ENCODE measurements at regions not wholly inside any gene's neighbourhood (a gene's known extent, or its start where the extent isn't known, plus 50 kb on each side); places are given as distances from the start of the nearest gene placed in this dataset.
A peak's percentile ranks its signal among the peaks of the same experiment; 100 is the strongest.
"Not testable (repeated sequence)": the region's sequence is repeated elsewhere in the genome, so short reads cannot be mapped to it uniquely, and the experiment has no call there.

DNA sequence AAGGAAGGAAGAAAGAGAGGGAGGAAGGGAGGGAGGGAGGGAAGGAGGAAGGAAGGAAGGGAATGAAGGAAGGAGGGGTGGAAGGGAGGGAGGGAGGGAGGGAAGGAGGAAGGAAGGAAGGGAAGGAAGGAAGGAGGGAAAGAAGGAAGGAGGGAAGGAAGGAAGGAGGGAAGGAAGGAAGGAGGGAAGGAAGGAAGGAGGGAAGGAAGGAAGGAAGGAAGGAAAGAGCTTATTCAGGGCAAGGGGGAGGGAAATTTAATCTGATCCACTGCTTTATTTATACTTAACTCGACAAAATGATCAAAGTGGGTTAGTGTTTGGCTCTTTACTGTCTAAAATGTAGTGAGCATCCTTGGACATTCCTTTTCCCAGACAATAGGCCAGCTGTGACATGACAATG lies 985.2 kb upstream of the FANCL start:
- not testable (repeated sequence) for DNase-seq

DNA sequence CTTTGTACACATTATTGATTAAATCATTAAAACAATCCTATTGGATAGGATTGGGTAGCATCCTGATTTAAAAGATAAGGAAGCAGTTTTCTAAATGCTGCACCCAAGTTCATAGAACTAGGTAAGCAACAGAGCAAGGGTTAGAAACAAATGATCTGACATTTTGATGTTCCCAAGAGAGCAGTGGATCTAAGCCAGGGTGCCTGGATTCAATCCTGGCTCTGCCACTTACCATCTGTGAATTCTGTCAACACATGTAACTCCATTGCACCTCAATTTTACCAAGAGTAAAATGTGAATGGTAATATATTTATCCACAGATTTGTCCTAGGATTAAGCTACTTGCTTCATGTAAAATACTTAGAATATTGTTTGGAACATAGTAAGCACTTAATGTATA lies 982.6 kb upstream of the FANCL start:
- DNase-seq: no peak

DNA sequence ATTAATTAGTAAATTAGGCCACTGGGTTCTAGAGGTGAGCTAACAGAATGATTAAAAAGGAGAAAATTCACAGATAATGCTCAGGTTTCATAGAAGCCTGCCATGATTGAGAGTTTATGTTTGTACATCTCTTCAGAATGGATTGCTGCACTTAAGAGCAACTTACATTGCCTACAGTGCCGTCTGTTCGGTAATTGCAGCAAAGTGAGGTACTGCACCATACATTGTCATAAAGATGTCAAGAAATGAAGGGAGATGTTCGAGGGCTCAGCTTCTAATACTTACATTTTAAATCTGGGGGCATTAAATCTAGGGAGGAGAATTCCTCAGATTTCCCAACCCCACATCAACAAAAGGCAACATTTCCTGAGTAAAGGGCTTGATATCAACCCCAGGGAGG lies 976.2 kb upstream of the FANCL start:
- no peak for DNase-seq

DNA sequence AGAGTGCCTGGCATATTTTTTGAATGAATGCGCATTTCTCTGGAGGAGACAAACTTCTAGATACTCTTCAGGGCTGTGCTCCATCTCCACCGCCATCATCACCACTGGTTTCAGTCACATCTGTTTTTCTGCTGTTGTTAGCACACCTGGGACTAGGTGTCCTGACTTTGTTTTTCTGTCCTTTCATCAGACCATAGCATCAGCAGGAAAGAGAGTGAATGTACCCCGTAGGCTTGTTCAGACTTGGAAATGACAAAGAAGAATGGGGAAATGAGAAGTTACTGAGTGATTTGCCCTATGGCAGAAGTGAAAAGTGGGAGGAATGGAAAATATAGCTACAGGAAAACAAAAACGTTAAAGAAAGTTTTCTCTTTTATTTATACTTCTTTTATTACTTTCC lies 965.2 kb upstream of the FANCL start:
- DNase-seq: no peak

DNA sequence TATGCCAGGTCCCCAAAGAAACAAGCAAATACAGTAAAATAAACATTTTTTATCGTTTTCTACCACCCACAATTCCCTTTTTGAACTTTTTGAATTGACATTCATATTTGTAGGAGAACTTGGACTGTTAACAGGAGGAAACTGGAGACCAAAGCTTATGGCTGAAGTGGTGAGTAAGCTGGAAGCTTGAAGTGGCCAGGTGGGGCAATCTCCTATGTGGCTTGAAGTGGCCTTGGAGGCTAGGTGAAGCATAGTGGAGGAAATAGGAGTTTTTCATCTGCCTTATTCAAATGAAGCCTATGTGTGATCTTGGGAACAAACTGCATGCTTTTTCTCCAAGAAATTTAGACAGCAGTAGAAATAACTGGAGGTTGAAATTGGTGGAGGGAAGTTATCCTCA lies 962.9 kb upstream of the FANCL start:
- no peak for DNase-seq

DNA sequence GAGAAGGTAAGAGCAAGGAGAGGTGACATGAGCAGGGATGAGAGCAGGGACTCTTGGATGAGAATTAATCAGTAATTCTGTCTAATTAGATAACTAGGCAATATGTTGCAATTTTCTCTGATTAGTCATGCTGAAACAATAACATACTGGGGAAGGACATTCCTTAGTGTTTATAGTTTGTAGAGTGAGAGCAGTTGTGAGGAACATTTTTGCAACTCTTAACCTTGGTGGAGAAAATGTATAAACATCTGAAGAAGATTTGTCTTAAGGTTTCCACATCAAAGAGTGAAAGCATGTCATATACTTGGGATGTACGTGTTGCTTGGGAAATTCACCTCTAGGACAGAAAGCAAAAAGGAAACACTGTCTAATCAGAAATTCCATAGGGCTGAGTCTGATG lies 955.4 kb upstream of the FANCL start:
- no peak for DNase-seq

DNA sequence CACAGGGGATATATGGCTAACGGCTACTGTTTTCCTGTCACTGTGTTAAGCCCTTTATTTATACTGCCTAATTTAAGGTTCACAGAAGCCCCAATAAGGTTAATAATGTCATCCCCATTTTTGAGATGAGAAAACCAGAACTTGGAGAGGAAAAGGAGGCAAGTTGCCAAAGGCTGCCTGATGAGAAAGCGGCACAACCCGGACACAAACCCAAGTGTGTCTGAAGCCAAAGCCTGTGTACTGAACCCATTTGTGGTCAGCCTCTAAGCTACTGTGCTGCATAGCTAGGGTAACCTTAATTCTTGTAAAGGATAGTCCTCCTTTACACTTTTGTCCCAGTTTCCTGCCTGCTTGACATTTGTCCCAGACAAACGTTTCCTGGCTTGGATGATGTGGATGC lies 954.7 kb upstream of the FANCL start:
- DNase-seq: no peak

DNA sequence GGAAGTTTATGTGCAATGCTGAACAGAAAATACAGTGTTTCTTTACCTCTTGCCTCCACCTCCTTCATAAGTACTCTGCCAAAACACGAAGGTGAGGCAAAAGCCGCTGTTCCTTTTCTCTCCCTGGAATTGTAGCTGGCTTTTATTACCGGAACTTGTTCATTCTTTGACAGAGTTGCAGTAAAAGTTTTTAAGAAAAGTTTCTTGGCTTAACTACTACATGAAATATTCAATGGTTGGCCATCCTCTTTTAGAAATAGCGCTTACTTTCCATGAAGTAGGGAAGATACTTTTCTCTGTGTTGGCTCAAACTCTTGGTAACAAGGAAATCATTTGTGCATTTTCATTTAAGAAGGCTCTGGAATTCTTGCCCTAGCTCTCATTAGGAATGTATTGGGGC lies 950.7 kb upstream of the FANCL start:
- DNase-seq: peak; percentile 35

DNA sequence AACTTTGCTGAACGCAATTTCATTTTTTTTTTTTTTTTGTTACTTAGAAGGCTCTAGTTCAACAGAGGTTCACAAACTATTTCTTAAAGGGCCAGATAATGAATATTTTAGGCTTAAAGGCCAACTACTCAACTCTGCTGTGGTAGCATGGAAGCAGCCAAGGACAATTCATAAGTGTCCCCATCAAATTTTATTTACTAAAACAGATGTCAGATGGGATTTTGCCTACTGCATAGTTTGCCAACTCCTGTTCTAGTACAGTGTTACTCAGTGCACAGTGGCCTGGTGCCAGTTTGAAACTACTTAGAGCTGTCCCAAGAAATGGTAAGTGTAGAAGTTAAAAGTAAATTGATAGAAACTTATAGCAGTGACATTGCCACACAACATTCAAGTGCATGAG lies 949.4 kb upstream of the FANCL start:
- no peak for DNase-seq

DNA sequence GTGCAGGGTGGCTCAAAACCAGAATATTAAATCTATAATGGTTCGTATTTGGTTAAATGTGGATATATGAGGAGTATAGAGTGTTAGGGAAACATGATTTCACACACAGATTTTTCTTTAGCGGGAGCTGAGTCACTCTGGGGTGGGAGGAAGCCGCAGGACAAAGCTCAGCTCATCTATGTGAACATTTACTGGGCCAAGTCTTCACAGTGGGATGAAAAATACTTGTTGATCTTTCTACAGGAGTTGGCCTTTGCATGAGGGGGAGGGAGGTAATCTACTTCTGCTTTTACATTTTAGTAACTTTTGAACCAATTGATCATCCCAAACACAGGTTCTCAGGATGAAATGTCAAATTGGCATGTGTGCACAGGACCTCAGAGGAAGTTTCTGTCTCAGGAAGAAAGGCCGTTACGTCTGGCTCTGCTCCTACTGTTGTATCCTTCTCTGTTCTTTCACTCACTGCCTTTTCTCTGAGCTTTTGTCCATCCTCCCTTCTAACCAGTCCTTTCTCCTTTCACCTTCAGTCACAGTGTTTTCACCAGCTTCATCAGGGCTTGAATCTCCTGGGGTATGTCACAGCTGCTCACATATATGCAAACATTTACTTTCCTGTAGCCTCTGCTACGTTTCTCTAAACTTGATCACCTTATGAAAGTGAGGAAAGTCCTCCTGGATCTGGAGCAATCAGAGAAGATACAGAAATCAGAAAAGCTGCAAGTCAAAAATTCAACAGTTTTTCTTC lies 943.3 kb upstream of the FANCL start:
- peak; percentile 41 for DNase-seq

DNA sequence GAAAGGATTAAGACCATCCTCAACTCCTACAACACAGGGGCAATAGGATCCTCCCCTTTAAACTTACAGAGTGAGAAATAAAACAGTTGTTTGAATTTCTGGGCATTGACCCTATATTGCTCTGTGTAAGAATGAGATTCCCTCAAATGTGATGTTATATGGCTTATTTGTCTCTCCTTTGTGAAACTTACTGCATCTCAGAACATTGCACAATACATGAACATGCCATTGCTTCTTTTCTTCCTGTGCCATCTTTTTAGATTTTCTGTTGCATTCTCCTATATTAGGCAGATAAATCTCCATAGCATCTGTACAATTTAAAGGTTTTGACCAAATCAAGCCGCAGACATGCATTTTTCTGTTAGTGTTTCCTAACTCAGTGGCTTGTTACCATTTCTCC lies 941.9 kb upstream of the FANCL start:
- DNase-seq: no peak

DNA sequence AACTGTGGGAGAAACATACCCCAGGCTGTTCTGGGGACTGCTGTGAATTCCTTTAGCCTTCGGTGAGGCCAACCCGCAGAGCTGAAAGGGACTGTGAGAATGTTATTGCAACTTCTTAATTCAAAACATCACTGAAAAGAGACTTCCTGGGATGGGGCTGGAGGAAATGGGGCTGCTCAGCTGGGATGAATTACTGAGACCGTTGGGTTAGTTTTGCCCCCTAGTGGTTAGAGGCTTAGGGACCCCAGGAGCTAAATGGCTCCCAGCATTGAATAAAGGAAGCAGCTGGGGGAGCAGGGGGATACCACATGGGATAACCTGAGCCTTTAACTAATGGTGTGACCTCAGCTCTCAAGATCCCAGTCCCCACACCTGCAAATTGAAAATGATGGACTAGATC lies 941.1 kb upstream of the FANCL start:
- DNase-seq: no peak

DNA sequence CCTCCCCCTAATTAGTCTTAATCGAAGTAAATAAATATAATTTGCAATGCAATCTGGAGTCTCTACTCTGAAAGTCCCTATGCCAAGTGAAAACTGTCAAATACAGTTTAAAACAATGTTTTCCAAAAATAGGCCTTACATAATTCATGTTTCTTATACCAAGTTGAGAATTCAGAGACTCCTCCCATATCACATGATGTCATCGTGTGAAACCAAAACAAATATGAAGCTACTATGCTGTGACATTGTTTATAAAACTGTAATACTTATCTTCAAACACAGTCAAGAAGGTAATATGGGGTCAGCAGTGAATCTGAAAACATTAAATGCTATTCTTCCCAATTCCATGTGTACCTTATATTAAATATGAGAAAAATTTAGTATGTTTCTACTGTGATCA lies 940.2 kb upstream of the FANCL start:
- no peak for DNase-seq

DNA sequence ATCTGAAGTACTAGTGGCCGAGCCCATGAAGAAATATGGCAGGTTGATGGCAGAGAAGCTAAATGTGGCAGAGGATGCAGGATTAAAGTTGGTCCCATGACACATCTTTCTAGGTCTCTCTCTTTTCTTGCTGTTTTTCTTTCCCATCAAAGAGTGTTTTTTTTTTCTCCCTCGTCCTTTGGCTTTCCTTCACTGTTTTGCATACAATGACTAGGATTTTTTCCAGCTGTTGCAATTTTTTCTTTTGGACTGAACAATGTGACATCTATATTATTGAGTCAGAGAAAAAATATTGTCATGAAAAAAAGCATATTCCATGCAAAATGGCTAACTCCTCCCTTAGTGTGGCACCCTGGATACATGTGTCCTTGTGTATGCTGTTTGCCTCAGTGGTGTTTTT lies 939.5 kb upstream of the FANCL start:
- DNase-seq: no peak

DNA sequence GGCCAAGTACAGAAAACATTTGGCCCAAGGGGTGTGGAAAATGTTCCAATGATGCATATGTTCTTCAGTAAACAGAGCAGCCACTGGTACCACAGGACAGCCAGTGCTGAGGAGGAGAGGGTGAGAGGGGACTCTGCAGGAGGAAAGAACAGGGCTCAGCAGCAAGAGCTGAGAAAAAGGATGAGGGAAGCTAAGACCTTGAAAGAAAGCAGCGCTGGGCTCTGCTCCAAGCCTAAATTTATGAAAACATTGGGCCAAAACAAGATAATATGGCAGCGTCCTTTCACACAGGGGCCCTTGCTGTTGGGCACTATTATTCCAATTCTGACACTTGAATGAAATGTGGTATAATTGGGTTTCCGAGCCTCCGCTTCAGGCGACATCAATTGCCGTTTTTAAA lies 939.0 kb upstream of the FANCL start:
- no peak for DNase-seq

DNA sequence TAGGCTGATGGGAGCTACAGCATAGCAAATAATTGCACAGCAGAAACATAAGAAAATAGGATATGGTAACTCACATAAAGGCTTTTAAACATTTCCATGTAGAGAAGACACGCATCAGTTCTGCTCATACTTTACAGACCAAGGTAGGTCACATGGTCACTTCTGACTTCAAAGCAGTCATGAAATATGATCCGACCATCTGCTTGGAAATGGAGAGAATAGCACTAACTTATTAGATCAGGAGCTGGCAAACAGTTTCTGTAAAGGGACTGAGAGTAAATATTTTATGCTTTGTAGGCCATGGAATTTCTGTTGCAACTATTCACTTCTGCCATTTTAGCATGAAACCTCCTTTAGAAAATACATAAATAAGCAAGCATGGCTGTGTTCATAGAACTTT lies 936.6 kb upstream of the FANCL start:
- DNase-seq: no peak

DNA sequence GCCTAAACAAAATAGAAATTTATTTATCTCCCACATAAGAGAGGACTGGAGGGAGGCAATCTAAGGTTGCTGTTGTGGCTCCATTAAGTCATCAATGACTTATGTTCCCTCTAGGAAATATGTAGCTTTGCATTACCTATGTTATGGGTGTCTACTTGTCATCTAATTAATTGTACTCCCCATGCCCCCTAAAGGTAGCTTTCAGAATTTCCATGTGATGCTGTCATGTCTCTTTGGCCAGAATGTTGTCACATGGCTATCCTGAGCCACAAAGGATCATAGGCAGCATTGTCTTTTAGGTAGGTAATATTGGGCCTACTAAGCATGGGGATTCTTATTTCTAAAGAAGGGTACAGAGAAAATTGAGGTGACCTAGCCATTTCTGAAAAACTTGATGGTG lies 935.6 kb upstream of the FANCL start:
- DNase-seq: no peak

DNA sequence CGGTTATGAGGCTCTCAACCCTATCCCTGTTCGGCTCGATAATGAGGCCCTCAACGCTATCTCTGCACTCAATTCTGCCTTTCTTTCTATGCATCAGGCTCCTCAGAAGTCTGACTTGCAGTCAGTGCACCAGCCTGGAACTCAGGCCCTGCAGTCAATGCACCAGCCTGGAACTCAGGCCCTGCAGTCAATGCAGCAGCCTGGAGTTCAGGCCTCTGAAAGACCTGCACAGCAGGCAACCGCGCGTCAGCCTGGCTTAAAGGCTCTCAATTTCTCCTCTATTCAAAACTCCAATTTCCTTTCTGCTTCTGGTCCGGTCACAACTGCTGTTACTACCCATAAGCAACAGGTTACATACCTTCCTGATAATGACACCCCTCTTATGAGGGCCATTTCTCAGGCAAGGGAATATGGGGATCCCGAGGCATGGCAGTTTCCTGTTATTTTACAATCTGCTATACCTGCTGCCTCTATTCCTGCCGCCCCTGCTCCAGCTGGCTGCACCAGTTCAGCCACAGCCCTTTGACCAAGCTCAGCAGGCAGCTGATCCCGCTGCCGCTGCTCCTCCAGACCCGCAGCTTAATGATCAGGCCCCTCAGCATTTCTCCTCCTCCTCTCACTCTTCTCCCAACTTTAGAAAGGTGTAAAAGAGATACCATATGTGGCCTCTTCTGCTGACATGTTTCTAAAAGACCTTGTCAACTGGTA lies 933.6 kb upstream of the FANCL start:
- no peak for DNase-seq

DNA sequence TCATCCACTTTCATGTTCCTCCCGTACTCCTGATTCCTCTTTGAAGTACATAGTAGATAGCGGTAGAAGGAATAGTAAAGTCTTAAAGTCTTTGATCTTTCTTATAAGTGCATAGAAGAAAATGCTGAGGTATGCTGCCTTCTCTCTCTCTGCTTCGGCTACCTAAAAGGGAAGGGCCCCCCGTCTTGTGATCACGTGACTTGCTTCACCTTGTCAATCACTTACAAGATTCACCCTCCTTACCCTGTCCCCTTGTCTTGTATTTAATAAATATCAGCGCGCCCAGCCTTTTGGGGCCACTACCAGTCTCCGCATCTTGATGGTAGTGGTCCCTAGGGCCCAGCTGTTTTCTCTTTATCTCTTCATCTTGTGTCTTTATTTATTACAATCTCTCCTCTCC lies 932.2 kb upstream of the FANCL start:
- DNase-seq: no peak

DNA sequence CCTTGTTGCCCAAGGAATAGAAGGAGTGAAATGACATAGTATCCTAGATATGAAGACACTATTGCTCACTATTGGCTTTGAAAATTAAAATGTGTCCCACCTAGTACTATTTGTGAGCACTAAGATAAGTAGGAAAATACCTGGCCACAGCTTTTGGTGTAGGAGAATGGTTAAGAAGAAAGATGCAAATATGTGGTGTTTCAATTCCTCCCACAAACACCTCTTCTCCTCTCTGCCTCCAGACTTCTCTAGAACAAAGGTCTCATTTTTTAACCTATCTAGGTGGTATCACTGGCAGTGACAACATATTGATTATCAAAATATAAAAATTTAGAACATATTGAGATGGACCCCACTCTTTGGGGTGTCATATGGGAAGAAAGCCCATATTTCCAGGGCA lies 929.9 kb upstream of the FANCL start:
- DNase-seq: no peak

DNA sequence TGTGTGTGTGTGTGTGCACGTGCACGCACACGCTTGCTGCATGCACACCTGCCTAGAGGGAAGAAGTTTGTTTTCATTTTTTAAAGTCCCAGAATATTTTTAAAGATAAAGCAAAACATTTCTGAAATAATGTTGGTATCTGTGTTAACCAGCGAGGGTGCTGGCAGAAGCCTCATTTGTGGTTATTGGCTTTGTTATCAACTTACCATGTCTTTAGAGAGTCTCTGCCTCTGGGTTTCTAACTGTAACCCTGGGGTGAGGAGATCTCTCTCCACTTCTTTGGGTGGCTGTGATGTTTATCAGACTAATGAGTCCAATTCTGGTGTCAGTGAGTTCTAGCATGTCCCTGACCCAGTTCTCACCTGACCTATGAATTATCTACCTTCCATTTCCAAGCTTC lies 927.6 kb upstream of the FANCL start:
- no peak for DNase-seq

DNA sequence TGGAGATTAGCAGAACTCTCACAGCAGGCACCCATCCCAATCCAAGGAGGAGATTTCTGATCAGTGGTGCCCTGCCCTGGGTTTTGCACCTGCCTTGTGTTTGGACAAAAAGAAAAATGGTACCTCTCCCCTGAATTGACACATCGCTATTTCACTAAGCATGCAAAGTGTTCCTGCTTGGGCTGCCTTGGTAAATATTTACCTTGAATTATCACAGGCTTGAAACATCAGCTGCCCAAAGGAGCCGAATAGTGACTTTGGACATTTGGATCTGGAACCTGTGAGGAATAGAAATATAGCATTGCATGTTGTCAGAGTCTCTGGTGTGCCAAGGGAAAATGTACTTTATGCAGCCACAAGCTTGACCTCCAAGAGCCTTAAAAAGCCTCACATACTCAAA lies 926.4 kb upstream of the FANCL start:
- DNase-seq: no peak

DNA sequence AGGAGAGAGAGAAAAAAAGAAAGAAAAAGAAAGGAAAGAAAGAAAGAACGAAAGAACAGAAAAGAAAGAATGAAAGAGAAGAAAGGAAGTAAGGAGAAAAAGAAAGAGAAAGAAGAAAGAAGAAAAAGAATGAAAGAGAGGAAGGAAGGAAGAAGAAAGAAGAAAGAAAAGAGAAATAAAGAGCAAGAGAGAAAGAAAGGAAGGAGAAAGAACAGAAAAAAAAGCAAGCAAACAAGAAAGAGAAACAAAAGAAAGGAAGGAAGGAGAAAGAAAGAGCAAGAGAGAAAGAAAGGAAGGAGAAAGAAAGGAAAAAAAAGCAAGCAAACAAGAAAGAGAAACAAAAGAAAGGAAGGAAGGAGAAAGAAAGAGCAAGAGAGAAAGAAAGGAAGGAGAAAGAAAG lies 916.8 kb upstream of the FANCL start:
- not testable (repeated sequence) for DNase-seq

DNA sequence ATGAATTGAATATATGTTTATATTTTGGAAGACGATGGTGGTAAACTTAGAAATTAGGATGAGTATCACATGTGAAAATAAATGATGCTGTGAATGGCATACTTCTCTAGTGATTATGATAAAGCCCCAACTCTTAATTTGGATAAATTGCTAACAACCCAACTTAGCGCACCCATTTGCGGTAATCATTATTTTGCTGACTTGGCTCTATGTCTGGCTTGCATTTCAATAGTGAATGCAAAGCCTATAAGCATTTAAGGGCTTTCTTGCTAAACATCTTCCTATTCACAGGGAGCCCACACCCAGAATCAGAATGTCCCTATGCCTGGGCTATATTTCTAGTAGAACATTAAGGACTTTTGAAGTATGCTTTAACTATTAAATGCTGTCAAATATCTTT lies 910.7 kb upstream of the FANCL start:
- DNase-seq: no peak

Measured in hindlimb muscle (tissue), 1 donor.